ENCODE measurements at regions not wholly inside any gene's neighbourhood (a gene's known extent, or its start where the extent isn't known, plus 50 kb on each side); places are given as distances from the start of the nearest gene placed in this dataset.

DNA sequence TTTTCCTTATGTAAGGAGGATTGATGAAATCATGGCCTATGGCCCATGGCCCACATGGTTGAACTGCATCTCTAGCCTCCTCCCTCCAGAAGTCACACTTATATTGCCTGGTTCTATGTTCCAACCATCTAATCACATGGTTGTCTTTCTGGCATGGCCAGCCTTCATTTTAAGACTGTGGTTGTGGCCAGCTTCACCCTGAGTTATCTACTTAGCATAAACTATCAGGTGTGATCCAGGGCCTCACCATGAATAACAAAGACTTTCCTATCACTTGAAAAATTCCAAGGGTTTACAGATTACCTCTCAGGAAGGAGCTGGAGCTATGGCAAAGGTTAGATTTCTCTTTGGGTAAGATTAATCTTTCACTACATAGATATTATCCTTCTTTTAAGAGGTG, 222.8 kb downstream of the SNCA start:
- ChIA-PET POLR2A (no interaction called here), CTCF (no interaction called here)
- DNase-seq (ENCODE audit: low read depth, low spot score), result no peak
- no peak overlapping the region for H3K4me3 ChIP-seq (ENCODE audit: low read depth, low read length)
- TF ChIP-seq, protein P1, sequence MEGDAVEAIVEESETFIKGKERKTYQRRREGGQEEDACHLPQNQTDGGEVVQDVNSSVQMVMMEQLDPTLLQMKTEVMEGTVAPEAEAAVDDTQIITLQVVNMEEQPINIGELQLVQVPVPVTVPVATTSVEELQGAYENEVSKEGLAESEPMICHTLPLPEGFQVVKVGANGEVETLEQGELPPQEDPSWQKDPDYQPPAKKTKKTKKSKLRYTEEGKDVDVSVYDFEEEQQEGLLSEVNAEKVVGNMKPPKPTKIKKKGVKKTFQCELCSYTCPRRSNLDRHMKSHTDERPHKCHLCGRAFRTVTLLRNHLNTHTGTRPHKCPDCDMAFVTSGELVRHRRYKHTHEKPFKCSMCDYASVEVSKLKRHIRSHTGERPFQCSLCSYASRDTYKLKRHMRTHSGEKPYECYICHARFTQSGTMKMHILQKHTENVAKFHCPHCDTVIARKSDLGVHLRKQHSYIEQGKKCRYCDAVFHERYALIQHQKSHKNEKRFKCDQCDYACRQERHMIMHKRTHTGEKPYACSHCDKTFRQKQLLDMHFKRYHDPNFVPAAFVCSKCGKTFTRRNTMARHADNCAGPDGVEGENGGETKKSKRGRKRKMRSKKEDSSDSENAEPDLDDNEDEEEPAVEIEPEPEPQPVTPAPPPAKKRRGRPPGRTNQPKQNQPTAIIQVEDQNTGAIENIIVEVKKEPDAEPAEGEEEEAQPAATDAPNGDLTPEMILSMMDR (IDR thresholded peaks at IDR 0.05; ENCODE audit: insufficient read depth, low read length, missing control alignments), result no peak

DNA sequence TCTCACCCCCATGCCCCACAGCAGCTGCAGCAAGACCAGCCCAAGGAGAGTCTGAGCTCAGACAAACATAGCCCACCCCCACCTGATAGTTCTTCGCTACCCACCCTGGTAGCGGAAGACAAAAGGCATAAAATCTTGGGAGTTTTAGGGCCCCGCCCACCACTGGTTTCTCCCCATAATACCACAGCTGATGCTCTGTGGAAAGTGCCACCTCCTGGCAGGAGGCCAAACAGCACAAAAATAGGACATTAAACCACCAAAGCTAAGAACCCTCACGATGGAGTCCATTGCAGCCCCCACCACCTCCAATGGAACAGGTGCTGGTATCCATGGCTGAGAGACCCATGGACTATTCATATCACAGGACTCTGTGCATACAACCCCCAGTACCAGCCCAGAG, 226.7 kb downstream of the SNCA start:
- ChIA-PET POLR2A (no interaction called here), CTCF (no interaction called here)
- TF ChIP-seq, protein P1 (IDR thresholded peaks at IDR 0.05; ENCODE audit: insufficient read depth, low read length, missing control alignments), result no peak
- H3K4me3 ChIP-seq (ENCODE audit: low read depth, low read length), result no peak overlapping the region
- DNase-seq (ENCODE audit: low read depth, low spot score), result no peak

DNA sequence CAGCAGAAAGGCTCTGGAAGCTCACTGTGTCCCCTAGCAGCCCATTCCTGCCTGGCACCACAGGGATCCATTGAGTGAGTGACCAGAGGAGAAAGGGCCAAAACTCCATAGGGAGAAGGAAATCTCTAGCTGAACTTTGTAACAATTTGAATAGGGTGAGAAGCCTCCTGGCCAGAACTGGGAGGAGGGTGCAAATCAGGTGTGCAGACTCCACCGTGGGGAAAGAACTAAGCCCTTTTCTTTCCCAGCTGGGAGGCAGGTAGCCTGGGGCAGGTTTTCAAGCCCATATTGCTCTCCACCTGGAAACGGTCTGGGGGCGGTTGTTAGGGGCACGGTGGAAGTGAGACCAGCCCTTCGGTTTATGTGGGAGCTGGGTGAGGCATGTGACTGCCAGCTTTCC, 227.2 kb downstream of the SNCA start:
- ChIA-PET POLR2A (no interaction called here), CTCF (no interaction called here)
- TF ChIP-seq, protein P1 (IDR thresholded peaks at IDR 0.05; ENCODE audit: insufficient read depth, low read length, missing control alignments), result no peak
- no peak overlapping the region for H3K4me3 ChIP-seq (ENCODE audit: low read depth, low read length)
- DNase-seq (ENCODE audit: low read depth, low spot score), result no peak

DNA sequence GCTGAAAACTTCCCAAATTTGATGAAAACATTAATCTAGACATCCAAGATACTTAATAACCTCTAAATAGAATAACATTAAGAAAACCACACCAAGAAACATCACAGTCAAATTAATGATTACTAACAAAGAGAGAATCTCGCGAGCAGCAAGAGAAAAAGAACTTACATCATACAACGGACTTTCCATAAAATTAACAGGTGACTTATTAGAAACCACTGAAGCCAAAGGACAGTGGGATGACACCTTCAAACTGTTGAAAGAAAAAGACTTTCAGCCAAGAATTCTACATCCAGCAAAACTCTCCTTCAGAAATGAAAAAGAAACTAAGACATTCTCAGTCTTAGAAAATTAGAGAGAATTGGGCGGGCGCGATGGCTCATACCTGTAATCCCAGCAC, 232.0 kb downstream of the SNCA start:
- CTCF ChIA-PET, result no interaction called here
- TF ChIP-seq, protein P1 (IDR thresholded peaks at IDR 0.05; ENCODE audit: insufficient read depth, low read length, missing control alignments), result no peak
- DNase-seq (ENCODE audit: low read depth, low spot score), result no peak
- no peak overlapping the region for H3K4me3 ChIP-seq (ENCODE audit: low read depth, low read length)
- POLR2A ChIA-PET, result no interaction called here

DNA sequence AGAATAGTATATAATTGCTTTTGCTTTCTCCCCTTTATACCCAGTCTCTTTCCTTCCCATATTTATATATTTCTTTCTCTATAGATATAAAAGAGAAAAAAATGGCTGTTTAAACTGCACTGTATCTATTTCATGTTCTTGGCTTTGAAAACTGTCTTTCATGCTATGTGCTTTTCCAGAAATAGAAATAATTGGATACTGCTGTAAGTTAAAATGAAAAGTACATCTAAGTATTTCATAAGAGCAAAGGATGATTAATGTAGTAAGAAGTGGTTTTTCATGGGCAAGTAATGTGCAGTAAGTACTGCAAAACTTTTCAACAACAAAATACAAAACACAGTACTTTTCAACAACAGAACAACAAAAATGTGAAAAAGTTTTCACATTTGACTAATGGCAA, 237.9 kb downstream of the SNCA start:
- no peak overlapping the region for H3K4me3 ChIP-seq (ENCODE audit: low read depth, low read length)
- TF ChIP-seq, protein P1 (IDR thresholded peaks at IDR 0.05; ENCODE audit: insufficient read depth, low read length, missing control alignments), result no peak
- ChIA-PET CTCF (no interaction called here), POLR2A (no interaction called here)
- DNase-seq (ENCODE audit: low read depth, low spot score), result no peak

DNA sequence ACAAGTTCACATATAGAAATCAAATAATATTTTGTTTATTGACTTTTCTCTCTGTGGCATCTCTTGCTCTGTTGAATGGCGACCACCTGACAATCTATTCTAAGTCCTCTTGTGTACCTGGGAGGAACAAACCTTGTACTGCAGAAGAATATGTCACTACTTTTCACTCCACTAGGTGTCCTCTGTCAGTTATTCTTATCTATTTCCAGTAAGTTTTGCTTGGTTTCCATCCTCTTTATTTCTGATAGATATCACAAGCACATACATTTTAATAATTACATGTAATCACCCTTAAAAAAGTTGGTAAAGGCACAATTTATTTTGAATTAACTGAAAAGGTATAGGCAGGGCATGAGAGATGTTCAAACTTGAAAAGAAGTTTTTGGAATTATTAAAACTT, 238.4 kb downstream of the SNCA start:
- CTCF ChIA-PET, result no interaction called here
- POLR2A ChIA-PET, result no interaction called here
- no peak for DNase-seq (ENCODE audit: low read depth, low spot score)
- H3K4me3 ChIP-seq (ENCODE audit: low read depth, low read length), result no peak overlapping the region
- TF ChIP-seq, protein P1 (IDR thresholded peaks at IDR 0.05; ENCODE audit: insufficient read depth, low read length, missing control alignments), result peak; percentile 18

Measured in AG04449 (cell line).